Mesenchymal stem cell (in vitro differentiated cells and primary cell): ENCODE measurements at regions not wholly inside any gene's neighbourhood (a gene's known extent, or its start where the extent isn't known, plus 50 kb on each side); places are given as distances from the start of the nearest gene placed in this dataset.

ENCODE experiments used
- DNase-seq: peaks from one replicate; pipeline ENCODE4 v3.0.0-alpha.2; 2013
- H2AFZ ChIP-seq: one replicate; pipeline ENCODE4 v1.6.1; 2013; ENCODE audit warnings: low read depth, mild to moderate bottlenecking, control low read depth, inconsistent platforms, low read length, moderate library complexity
- H2AK5ac ChIP-seq: 2 replicates; pipeline ENCODE4 v1.6.1; 2013; ENCODE audit warnings: low read length, moderate library complexity, mild to moderate bottlenecking, inconsistent platforms; ENCODE audit not compliant: severe bottlenecking
- H2BK120ac ChIP-seq: one replicate; pipeline ENCODE4 v1.6.1; 2013; ENCODE audit warnings: low read depth, mild to moderate bottlenecking, inconsistent platforms, low read length, moderate library complexity
- H2BK12ac ChIP-seq, 2 experiments: one replicate each; pipeline ENCODE4 v1.6.1; 2013; ENCODE audit warnings: inconsistent platforms in 2 of 2, low read length in 2 of 2, mild to moderate bottlenecking in 2 of 2, moderate library complexity in 2 of 2, control low read depth in 1 of 2
- H2BK15ac ChIP-seq: one replicate; pipeline ENCODE4 v1.6.1; 2013; ENCODE audit warnings: mild to moderate bottlenecking, low read depth, inconsistent platforms; ENCODE audit not compliant: poor library complexity, severe bottlenecking
- H2BK5ac ChIP-seq: 2 replicates; pipeline ENCODE4 v1.6.1; 2013; ENCODE audit warnings: low read depth, mild to moderate bottlenecking, low read length, control low read depth, inconsistent platforms; ENCODE audit not compliant: poor library complexity, severe bottlenecking
- H3K14ac ChIP-seq, 2 experiments: one replicate each; pipeline ENCODE4 v1.6.1; 2013; ENCODE audit warnings: inconsistent platforms in 2 of 2, low read length in 2 of 2, control low read depth in 1 of 2, mild to moderate bottlenecking in 1 of 2, moderate library complexity in 1 of 2
- H3K18ac ChIP-seq, 2 experiments: one replicate each; pipeline ENCODE4 v1.6.1; 2013; ENCODE audit warnings: inconsistent platforms in 2 of 2, low read length in 2 of 2, control low read depth in 1 of 2, low read depth in 1 of 2, mild to moderate bottlenecking in 1 of 2
- H3K23ac ChIP-seq, 2 experiments: one replicate each; pipeline ENCODE4 v1.6.1; 2013; ENCODE audit warnings: inconsistent platforms in 2 of 2, low read length in 2 of 2, mild to moderate bottlenecking in 2 of 2, moderate library complexity in 2 of 2, control low read depth in 1 of 2
- H3K27ac ChIP-seq: 2 replicates; pipeline ENCODE4 v1.5.1; 2013; ENCODE audit warnings: mild to moderate bottlenecking, moderate library complexity, low read length, control low read depth, inconsistent platforms; ENCODE audit not compliant: poor library complexity, severe bottlenecking
- H3K27me3 ChIP-seq, 2 experiments: 2 replicates each; pipeline versions ENCODE4 v1.6.1 to v1.7.0; 2013; ENCODE audit warnings: low read length in 2 of 2, mild to moderate bottlenecking in 2 of 2, moderate library complexity in 2 of 2, control low read depth in 1 of 2, inconsistent platforms in 1 of 2; ENCODE audit not compliant: control insufficient read depth in 1 of 2, insufficient read depth in 1 of 2
- H3K36me3 ChIP-seq, 2 experiments: 2 replicates each; pipeline versions ENCODE4 v1.6.1 to v1.7.0; 2013; ENCODE audit warnings: low read length in 2 of 2, control low read depth in 1 of 2, inconsistent platforms in 1 of 2, low read depth in 1 of 2, mild to moderate bottlenecking in 1 of 2; ENCODE audit not compliant: insufficient read depth in 2 of 2, control insufficient read depth in 1 of 2
- H3K4ac ChIP-seq, 2 experiments: one replicate each; pipeline ENCODE4 v1.6.1; 2013; ENCODE audit warnings: inconsistent platforms in 2 of 2, low read length in 2 of 2, mild to moderate bottlenecking in 2 of 2, moderate library complexity in 2 of 2, control low read depth in 1 of 2, low read depth in 1 of 2
- H3K4me1 ChIP-seq: 2 replicates; pipeline ENCODE4 v1.6.1; 2013; ENCODE audit warnings: low read depth, low read length, control low read depth; ENCODE audit not compliant: control insufficient read depth, insufficient read depth
- H3K4me2 ChIP-seq: 2 replicates; pipeline ENCODE4 v1.6.1; 2013; ENCODE audit warnings: low read length, mild to moderate bottlenecking, inconsistent platforms; ENCODE audit not compliant: poor library complexity, severe bottlenecking
- H3K4me3 ChIP-seq, 2 experiments: 2 replicates each; pipeline versions ENCODE4 v1.5.1 to v1.7.0; 2013; ENCODE audit warnings: low read length in 2 of 2, mild to moderate bottlenecking in 2 of 2, control low read depth in 1 of 2, low read depth in 1 of 2; ENCODE audit not compliant: insufficient read depth in 1 of 2
- H3K79me1 ChIP-seq: replicated peaks from 2 replicates; pipeline ENCODE4 v1.6.1; 2013; ENCODE audit warnings: mild to moderate bottlenecking, control low read depth, low read length, inconsistent platforms; ENCODE audit not compliant: poor library complexity, severe bottlenecking
- H3K9ac ChIP-seq: 2 replicates; pipeline ENCODE4 v1.7.0; 2013; ENCODE audit warnings: mild to moderate bottlenecking, low read length, moderate library complexity
- H3K9me3 ChIP-seq: 2 replicates; pipeline ENCODE4 v1.7.0; 2013; ENCODE audit warnings: mild to moderate bottlenecking, low read length; ENCODE audit not compliant: control insufficient read depth
- H4K8ac ChIP-seq: one replicate; pipeline ENCODE4 v1.6.1; 2013; ENCODE audit warnings: inconsistent platforms, mild to moderate bottlenecking, low read length, moderate library complexity
- H4K91ac ChIP-seq: one replicate; pipeline ENCODE4 v1.6.1; 2013; ENCODE audit warnings: mild to moderate bottlenecking, low read length, inconsistent platforms
- WGBS: methylation state at CpG from one replicate; pipeline ENCODE4 v1.1.7; 2013; ENCODE audit warnings: mixed read lengths; 5-methylcytosine and 5-hydroxymethylcytosine counted together

DNA sequence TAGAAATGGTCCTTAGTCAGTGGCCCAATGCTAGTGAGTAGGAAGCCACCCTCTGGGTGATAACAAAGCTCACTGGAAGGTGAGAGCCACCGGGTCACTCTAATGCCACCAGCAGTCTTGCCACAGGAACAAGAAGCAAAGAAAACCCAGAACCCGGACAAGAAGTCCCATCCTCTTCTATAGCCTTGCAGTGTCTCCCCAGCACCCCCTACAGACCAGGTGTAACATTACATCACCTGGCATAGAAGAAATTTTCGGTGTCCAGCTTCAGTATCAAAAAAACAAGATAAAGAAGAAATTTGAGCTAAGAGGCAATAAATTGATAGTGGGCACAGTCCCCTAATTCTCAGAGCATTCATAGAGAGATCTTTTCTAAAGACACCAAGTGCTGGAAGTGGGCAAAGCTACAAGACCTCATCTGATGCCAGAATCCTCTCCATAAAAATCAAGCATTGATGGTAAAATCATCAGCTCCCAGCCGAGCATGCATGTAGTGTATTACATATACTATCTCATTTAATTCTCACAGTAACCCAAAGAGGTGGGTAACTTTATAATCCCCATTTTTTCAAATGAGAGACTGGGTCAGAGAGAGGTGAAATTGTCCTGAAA, 491.0 kb downstream of the MATN1 start:
- DNase-seq, result no peak
- H3K4me3 ChIP-seq, result no peak overlapping the region
- no peak overlapping the region for H3K18ac ChIP-seq
- H3K4me1 ChIP-seq, result no peaks in the 10 kb centered on the region
- H4K8ac ChIP-seq, result no peak overlapping the region
- H2BK15ac ChIP-seq, result no peak overlapping the region
- H2BK12ac ChIP-seq, result no peak overlapping the region
- no peak overlapping the region for H4K91ac ChIP-seq
- H3K23ac ChIP-seq, result no peak overlapping the region
- no peak overlapping the region for H3K14ac ChIP-seq
- H3K9ac ChIP-seq, result no peak overlapping the region
- no peak overlapping the region for H2BK5ac ChIP-seq
- H3K9me3 ChIP-seq, result no peaks in the 10 kb centered on the region
- no peak overlapping the region for H2BK120ac ChIP-seq
- H3K4me2 ChIP-seq, result no peak overlapping the region
- WGBS, result 27% methylated on average over 3 of the region's 4 CpGs
- no peak overlapping the region for H2AK5ac ChIP-seq
- H2AFZ ChIP-seq, result no peak overlapping the region
- no peak overlapping the region for H3K27ac ChIP-seq
- no peaks in the 10 kb centered on the region for H3K79me1 ChIP-seq
- no peak overlapping the region for H3K4ac ChIP-seq
- peaks cover 0 to 27% of the 10 kb centered on the region in 2 experiments for H3K27me3 ChIP-seq
- H3K36me3 ChIP-seq, result no peaks in the 10 kb centered on the region

DNA sequence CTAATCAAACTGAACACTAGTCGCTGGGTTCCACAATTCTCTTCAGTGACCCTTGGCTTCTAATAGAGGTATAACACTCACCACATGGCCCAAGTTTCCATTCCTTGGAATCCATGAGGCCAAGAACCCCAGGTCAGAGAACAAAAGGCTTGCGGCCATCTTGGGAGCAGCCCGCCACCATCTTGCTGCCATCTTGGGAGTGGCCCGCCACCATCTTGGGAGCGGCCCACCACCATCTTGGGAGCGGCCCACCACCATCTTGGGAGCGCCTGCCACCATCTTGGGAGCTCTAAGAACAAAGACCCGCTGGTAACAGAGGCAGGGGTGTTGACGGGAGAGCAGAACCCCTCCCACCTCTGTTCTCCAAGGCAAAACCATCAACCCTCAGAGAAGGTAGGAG, 493.4 kb downstream of the MATN1 start:
- no peak overlapping the region for H3K27ac ChIP-seq
- WGBS, result 93% methylated on average over 7 of the region's 9 CpGs
- no peak overlapping the region for H3K9ac ChIP-seq
- H3K23ac ChIP-seq, result no peak overlapping the region
- no peaks in the 10 kb centered on the region for H3K9me3 ChIP-seq
- H3K36me3 ChIP-seq, result no peaks in the 10 kb centered on the region
- no peak overlapping the region for H2BK12ac ChIP-seq
- no peak overlapping the region for H3K4me3 ChIP-seq
- peaks cover 0 to 49% of the 10 kb centered on the region in 2 experiments for H3K27me3 ChIP-seq
- H2AK5ac ChIP-seq, result no peak overlapping the region
- no peak overlapping the region for H4K91ac ChIP-seq
- H3K4me2 ChIP-seq, result no peak overlapping the region
- no peak overlapping the region for H2BK5ac ChIP-seq
- H4K8ac ChIP-seq, result no peak overlapping the region
- H2AFZ ChIP-seq, result no peak overlapping the region
- no peaks in the 10 kb centered on the region for H3K79me1 ChIP-seq
- H3K4me1 ChIP-seq, result no peaks in the 10 kb centered on the region
- no peak overlapping the region for H2BK15ac ChIP-seq
- no peak for DNase-seq
- H3K4ac ChIP-seq, result no peak overlapping the region
- H3K18ac ChIP-seq, result no peak overlapping the region
- H3K14ac ChIP-seq, result no peak overlapping the region
- no peak overlapping the region for H2BK120ac ChIP-seq

DNA sequence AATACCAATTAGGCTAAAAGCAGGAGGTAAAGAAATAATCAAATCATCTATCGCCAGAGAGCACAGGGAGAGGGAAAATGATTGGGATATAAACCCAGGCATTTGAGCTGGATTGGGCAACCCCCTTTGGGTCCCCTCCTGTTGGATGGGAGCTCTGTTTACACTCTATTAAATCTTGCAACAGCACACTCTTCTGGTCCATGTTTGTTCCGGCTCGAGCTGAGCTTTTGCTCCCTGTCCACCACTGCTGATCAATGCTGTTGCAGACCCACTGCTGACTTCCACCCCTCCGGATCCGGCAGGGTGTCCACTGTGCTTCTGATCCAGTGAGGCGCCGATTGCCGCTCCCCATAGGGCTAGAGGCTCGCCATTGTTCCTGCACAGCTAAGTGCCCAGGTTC, 493.8 kb downstream of the MATN1 start:
- Histone ChIP-seq H2AK5ac (no peak overlapping the region), H2AFZ (no peak overlapping the region), H3K23ac (no peak overlapping the region), H3K4me1 (no peaks in the 10 kb centered on the region), H3K4ac (no peak overlapping the region), H3K9me3 (no peaks in the 10 kb centered on the region), H3K9ac (no peak overlapping the region), H2BK15ac (no peak overlapping the region), H3K36me3 (no peaks in the 10 kb centered on the region), H2BK5ac (no peak overlapping the region), H2BK120ac (no peak overlapping the region), H4K91ac (no peak overlapping the region), H3K4me2 (no peak overlapping the region), H3K18ac (no peak overlapping the region), H3K4me3 (no peak overlapping the region), H3K27ac (no peak overlapping the region), H3K27me3 (peaks cover 0 to 47% of the 10 kb centered on the region in 2 experiments), H3K14ac (no peak overlapping the region), H2BK12ac (no peak overlapping the region), H3K79me1 (no peaks in the 10 kb centered on the region), H4K8ac (no peak overlapping the region)
- DNase-seq, result no peak
- 84% methylated on average over 9 of the region's 9 CpGs for WGBS

DNA sequence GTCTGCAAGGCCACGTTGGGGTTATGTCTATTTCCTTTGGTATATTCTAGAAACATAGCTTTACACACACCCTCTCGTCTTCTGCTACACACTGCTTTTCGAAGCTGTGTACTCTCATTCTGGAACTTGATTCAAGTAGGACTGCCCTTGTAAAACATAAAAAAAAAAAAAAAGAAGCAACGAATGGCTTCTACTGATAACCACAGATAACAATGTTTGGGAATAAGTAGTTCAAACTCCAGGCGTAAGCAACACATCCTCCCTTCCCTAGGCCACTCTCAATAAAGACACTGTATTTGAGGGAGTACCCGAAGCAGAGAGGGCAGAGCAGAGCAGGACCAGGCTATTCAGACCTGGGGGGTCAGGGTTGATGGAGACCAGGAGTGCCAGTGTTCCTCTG, 496.7 kb downstream of the MATN1 start:
- H3K18ac ChIP-seq, result no peak overlapping the region
- no peaks in the 10 kb centered on the region for H3K36me3 ChIP-seq
- no peak overlapping the region for H4K8ac ChIP-seq
- no peak overlapping the region for H2AK5ac ChIP-seq
- H2BK15ac ChIP-seq, result no peak overlapping the region
- H3K23ac ChIP-seq, result no peak overlapping the region
- no peaks in the 10 kb centered on the region for H3K79me1 ChIP-seq
- H3K4ac ChIP-seq, result no peak overlapping the region
- H3K4me1 ChIP-seq, result no peaks in the 10 kb centered on the region
- H3K27me3 ChIP-seq, result peaks cover 0 to 45% of the 10 kb centered on the region in 2 experiments
- H3K9ac ChIP-seq, result no peak overlapping the region
- no peak overlapping the region for H2BK5ac ChIP-seq
- no peak overlapping the region for H3K27ac ChIP-seq
- 48% methylated on average over 3 of the region's 6 CpGs for WGBS
- no peak overlapping the region for H3K4me3 ChIP-seq
- H4K91ac ChIP-seq, result no peak overlapping the region
- H3K4me2 ChIP-seq, result no peak overlapping the region
- no peak overlapping the region for H3K14ac ChIP-seq
- H2AFZ ChIP-seq, result no peak overlapping the region
- H3K9me3 ChIP-seq, result no peaks in the 10 kb centered on the region
- H2BK120ac ChIP-seq, result no peak overlapping the region
- no peak for DNase-seq
- H2BK12ac ChIP-seq, result no peak overlapping the region
